CD4-positive, alpha-beta T cell treated with Interferon alpha-2 for 1 hour (primary cell): ENCODE measurements at regions not wholly inside any gene's neighbourhood (a gene's known extent, or its start where the extent isn't known, plus 50 kb on each side); places are given as distances from the start of the nearest gene placed in this dataset.
"Not testable (repeated sequence)": the region's sequence is repeated elsewhere in the genome, so short reads cannot be mapped to it uniquely, and the experiment has no call there.

Source experiments
- DNase-seq, 2 donors: peaks; one replicate each; pipeline ENCODE4 v3.0.0-alpha.2; 2020 to 2022

GRCh38 chr10:90975096-90975495 lies 54.2 kb upstream of the ANKRD1 start:
- DNase-seq = no peak

- DNase-seq = no peak
These were observed 56.4 kb upstream of the ANKRD1 start for GRCh38 chr10:90977162-90977854.

GRCh38 chr10:90977855-90978486 lies 57.1 kb upstream of the ANKRD1 start:
- no peak for DNase-seq

GRCh38 chr10:90982406-90983008 lies 61.6 kb upstream of the ANKRD1 start:
- no peak for DNase-seq

- DNase-seq = no peak
These were observed 63.1 kb upstream of the ANKRD1 start for GRCh38 chr10:90983914-90984549.

GRCh38 chr10:90984898-90985297 lies 64.0 kb upstream of the ANKRD1 start:
- DNase-seq = no peak

- DNase-seq = no peak
These were observed 64.5 kb upstream of the ANKRD1 start for GRCh38 chr10:90985321-90985933.

- no peak for DNase-seq
These were observed 65.4 kb upstream of the ANKRD1 start for GRCh38 chr10:90986136-90986760.

GRCh38 chr10:90986870-90987269 lies 66.0 kb upstream of the ANKRD1 start:
- no peak for DNase-seq

GRCh38 chr10:90987383-90987782 lies 66.5 kb upstream of the ANKRD1 start:
- no peak for DNase-seq

GRCh38 chr10:90988024-90988423 lies 67.1 kb upstream of the ANKRD1 start:
- no peak for DNase-seq

GRCh38 chr10:90988802-90989201 lies 67.9 kb upstream of the ANKRD1 start:
- no peak for DNase-seq

- no peak for DNase-seq
These were observed 68.5 kb upstream of the ANKRD1 start for GRCh38 chr10:90989378-90989777.

- no peak for DNase-seq
These were observed 71.6 kb upstream of the ANKRD1 start for GRCh38 chr10:90992462-90992861.

GRCh38 chr10:90993340-90993739 lies 72.5 kb upstream of the ANKRD1 start:
- no peak for DNase-seq

- DNase-seq = no peak
These were observed 76.8 kb upstream of the ANKRD1 start for GRCh38 chr10:90997670-90998069.

- no peak for DNase-seq
These were observed 78.0 kb upstream of the ANKRD1 start for GRCh38 chr10:90998733-90999511.

GRCh38 chr10:90999512-91000172 lies 78.8 kb upstream of the ANKRD1 start:
- DNase-seq = no peak

- DNase-seq = no peak
These were observed 79.6 kb upstream of the ANKRD1 start for GRCh38 chr10:91000470-91000869.

GRCh38 chr10:91000985-91001384 lies 80.1 kb upstream of the ANKRD1 start:
- DNase-seq = no peak

GRCh38 chr10:91002656-91003055 lies 81.8 kb upstream of the ANKRD1 start:
- DNase-seq = no peak

- not testable (repeated sequence) for DNase-seq
These were observed 82.5 kb upstream of the ANKRD1 start for GRCh38 chr10:91003379-91003778.
